ENCODE measurements at regions not wholly inside any gene's neighbourhood (a gene's known extent, or its start where the extent isn't known, plus 50 kb on each side); places are given as distances from the start of the nearest gene placed in this dataset.

GRCh38 chr11:42145311-42145710, 685.9 kb upstream of the LRRC4C start:
- no peak for TF ChIP-seq YY1 (IDR thresholded peaks at IDR 0.05; ENCODE audit: insufficient read depth, insufficient read length)
- no peak for TF ChIP-seq ZNF274 (IDR thresholded peaks at IDR 0.05; ENCODE audit: low read depth, low read length)

Measured in NT2/D1 (cell line).